Colonic mucosa (tissue), 4 donors: ENCODE measurements at regions not wholly inside any gene's neighbourhood (a gene's known extent, or its start where the extent isn't known, plus 50 kb on each side); places are given as distances from the start of the nearest gene placed in this dataset.

Experiments used
- DNase-seq: peaks from one replicate; pipeline ENCODE4 v3.0.0-alpha.2; 2020
- H3K27ac ChIP-seq: fragments of 200-600 bp; one replicate; pipeline ENCODE4 v1.8.0; 2021
- H3K27me3 ChIP-seq: fragments of 200-600 bp; one replicate; pipeline ENCODE4 v1.8.0; 2021
- H3K36me3 ChIP-seq: fragments of 200-600 bp; one replicate; pipeline ENCODE4 v1.8.0; 2021
- H3K4me1 ChIP-seq: fragments of 200-600 bp; one replicate; pipeline ENCODE4 v1.8.0; 2021; ENCODE audit warnings: mild to moderate bottlenecking
- H3K4me3 ChIP-seq: fragments of 200-600 bp; one replicate; pipeline ENCODE4 v1.8.0; 2021
- H3K9ac ChIP-seq, 2 donors: one replicate each; pipeline ENCODE4 v1.7.0; 2013; ENCODE audit warnings: control low read depth in 2 of 2, low read depth in 2 of 2, low read length in 2 of 2
- H3K9me3 ChIP-seq: fragments of 200-600 bp; one replicate; pipeline ENCODE4 v1.8.0; 2021
- intact Hi-C: fragments of 100-400 bp; cut with DNase I; formaldehyde crosslinking; loops from one replicate; pipeline ENCODE4 v1.14.1; 2022
- TF ChIP-seq, protein P1 (sequence below): fragments of 200-600 bp; IDR thresholded peaks from one replicate; pipeline ENCODE4 v1.8.0; 2022; ENCODE audit warnings: antibody characterized with exemption, mild to moderate bottlenecking
- donor health status: healthy.
- donor health status: DM: no; HTN: no; CAD: no.
- donor health status: DM: no; HTN: no; CAD: no.

DNA sequence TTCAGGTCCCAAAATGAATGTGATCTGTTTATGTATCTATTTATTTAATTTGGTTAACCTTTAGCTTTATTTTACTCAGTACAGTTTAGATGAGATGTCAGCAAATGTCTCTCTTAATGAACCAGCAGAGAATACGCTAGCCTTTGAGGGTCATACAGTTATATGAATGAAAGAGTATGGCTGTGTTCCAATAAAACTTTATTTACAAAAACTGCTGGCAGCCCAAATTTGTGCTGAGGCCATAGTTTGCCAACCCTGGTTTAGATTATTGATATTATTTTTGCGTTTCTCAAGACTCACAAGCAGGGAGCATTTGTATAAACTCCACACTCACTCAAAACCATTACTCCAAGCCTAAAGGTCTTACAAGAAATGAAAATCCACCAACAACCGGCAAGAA is 323.4 kb upstream of the NRP1 start:
- DNase-seq = no peak
- Histone ChIP-seq H3K9me3 (no peaks in the 10 kb centered on the region), H3K36me3 (no peaks in the 10 kb centered on the region), H3K27ac (no peak overlapping the region), H3K4me1 (no peaks in the 10 kb centered on the region), H3K4me3 (no peak overlapping the region), H3K9ac (no peak overlapping the region), H3K27me3 (no peaks in the 10 kb centered on the region)
- TF ChIP-seq, protein P1, sequence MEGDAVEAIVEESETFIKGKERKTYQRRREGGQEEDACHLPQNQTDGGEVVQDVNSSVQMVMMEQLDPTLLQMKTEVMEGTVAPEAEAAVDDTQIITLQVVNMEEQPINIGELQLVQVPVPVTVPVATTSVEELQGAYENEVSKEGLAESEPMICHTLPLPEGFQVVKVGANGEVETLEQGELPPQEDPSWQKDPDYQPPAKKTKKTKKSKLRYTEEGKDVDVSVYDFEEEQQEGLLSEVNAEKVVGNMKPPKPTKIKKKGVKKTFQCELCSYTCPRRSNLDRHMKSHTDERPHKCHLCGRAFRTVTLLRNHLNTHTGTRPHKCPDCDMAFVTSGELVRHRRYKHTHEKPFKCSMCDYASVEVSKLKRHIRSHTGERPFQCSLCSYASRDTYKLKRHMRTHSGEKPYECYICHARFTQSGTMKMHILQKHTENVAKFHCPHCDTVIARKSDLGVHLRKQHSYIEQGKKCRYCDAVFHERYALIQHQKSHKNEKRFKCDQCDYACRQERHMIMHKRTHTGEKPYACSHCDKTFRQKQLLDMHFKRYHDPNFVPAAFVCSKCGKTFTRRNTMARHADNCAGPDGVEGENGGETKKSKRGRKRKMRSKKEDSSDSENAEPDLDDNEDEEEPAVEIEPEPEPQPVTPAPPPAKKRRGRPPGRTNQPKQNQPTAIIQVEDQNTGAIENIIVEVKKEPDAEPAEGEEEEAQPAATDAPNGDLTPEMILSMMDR = no peak
- intact Hi-C loops = no loop called here

DNA sequence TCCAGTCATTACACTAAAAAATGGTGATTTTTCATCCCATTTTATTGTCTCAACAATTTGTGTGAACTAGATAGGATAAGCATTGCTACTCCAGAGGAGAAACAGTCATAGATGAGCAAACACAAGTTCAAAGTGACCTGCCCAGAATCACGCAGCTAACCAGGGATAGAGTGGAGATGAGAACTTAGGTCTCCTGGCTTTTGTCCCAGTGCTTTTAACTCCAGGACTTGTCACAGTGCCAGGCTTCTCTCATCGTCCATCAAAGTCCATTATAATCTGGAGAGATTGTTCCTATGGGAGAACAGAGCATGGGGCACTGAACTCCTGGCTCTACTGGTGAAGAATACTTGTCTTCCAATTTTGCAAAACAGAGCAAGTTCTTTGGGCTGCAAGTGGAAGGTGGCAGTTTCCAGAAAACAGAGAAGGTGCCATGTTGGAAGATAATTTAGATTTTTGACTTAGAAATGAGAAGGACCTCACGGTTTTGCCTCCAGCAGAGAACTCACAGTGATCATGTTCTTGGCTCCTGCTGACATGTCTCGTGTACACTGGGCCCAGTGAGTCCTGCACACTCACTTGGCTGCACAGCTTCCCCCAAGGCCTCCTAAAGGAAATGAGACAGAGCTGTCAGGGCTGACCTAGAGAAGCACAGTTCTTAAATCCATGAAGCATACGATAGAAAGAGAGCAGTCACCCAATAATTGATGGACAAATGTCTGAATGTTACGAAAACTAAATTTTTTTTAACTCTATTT is 322.9 kb upstream of the NRP1 start:
- Histone ChIP-seq H3K27ac (no peak overlapping the region), H3K9ac (no peak overlapping the region), H3K27me3 (no peaks in the 10 kb centered on the region), H3K36me3 (no peaks in the 10 kb centered on the region), H3K4me1 (no peaks in the 10 kb centered on the region), H3K9me3 (no peaks in the 10 kb centered on the region), H3K4me3 (no peak overlapping the region)
- TF ChIP-seq, protein P1 = no peak
- intact Hi-C loops = no loop called here
- DNase-seq = no peak

DNA sequence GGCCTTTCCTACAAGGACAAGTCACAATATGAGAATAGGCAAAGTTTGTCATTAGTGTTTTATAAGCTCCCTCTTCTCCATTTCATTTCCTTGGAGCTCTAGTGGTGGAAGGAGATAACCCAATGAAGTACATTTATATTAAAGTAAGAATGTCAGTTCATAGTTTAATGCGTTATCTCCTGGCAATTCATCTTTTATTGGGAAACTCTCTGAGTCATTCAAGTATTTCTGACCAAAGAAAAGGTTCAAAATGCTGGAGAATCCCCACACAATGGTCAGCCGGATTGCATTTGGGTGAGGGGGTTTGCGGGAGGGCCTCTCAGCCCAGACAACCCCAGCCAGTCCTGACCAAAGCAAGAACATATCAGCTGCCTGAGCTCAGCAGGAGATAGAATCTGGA is 321.5 kb upstream of the NRP1 start:
- no peak for DNase-seq
- TF ChIP-seq, protein P1 = no peak
- H3K27me3 ChIP-seq = no peaks in the 10 kb centered on the region
- no peaks in the 10 kb centered on the region for H3K4me1 ChIP-seq
- no peak overlapping the region for H3K9ac ChIP-seq
- no peaks in the 10 kb centered on the region for H3K9me3 ChIP-seq
- no peaks in the 10 kb centered on the region for H3K36me3 ChIP-seq
- no peak overlapping the region for H3K27ac ChIP-seq
- no peak overlapping the region for H3K4me3 ChIP-seq
- intact Hi-C loops = no loop called here

DNA sequence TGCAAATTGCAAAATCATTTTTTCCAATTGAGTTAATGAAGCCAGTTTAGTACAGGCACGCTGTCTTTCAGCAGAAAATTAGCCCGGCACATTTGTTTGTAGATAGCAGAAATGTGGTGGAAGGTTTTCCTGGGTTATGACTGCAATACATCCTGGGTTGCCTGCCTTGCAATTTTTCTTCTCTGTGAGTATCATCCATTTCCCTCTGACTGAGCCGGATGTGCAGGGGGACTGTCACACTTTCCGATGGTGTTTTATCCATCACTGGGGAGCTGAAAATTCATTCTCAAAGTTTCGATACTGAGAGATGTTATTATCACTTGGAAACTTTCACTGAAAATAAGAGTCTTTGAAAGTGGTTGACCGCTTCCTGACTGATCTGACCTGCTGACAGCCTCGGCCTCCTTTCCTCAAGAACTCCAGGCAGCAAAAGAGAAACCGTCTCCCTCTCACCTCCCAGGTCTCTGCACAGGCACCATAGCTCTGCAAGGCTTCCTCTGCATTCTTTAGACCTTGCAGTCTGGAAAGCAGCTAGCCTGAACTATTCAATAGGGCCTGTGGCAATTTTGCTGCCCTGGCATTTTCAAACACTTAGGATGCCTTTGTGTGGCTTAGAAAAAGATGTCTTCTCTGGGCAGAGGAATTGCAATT is 320.8 kb upstream of the NRP1 start:
- Histone ChIP-seq H3K36me3 (no peaks in the 10 kb centered on the region), H3K27ac (no peak overlapping the region), H3K9ac (no peak overlapping the region), H3K27me3 (no peaks in the 10 kb centered on the region), H3K9me3 (no peaks in the 10 kb centered on the region), H3K4me3 (no peak overlapping the region), H3K4me1 (no peaks in the 10 kb centered on the region)
- TF ChIP-seq, protein P1 = no peak
- intact Hi-C loops = no loop called here
- DNase-seq = no peak

DNA sequence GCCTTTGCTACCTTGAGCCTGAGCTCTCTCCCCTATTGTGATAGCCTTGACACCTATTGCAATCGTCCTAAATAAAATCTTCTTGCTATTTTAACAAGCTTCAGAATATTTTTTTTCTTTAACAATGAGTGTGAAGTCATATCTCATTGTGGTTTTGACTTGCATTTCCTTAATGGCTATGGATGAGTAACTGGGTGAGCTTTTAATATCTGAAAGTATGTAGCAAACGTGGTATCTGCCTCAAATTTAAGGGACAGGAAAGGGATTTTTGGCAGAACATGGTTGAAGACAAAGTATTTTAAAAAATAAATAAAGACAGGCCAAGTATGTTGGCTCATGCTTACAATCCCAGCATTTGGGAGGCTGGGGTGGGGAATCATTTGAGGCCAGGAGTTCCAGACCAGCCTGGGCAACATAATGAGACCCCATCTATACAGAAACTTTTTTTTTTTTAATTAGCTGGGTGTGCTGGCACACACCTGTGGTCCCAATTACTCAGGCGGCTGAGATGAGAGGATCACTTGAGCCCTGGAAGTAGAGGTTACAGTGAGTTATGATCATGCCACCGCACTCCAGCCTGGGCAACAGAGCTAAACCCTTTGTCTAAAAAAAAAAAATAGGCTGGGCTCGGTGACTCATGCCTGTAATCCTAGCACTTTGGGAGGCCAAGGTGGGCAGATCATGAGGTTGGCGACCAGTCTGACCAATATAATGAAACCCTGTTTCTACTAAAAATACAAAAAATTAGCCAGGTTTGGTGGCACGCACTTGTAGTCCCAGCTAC is 319.3 kb upstream of the NRP1 start:
- H3K9me3 ChIP-seq = no peaks in the 10 kb centered on the region
- no peaks in the 10 kb centered on the region for H3K36me3 ChIP-seq
- intact Hi-C loops = no loop called here
- H3K4me3 ChIP-seq = no peak overlapping the region
- no peak for DNase-seq
- no peak overlapping the region for H3K9ac ChIP-seq
- no peaks in the 10 kb centered on the region for H3K27me3 ChIP-seq
- TF ChIP-seq, protein P1 = no peak
- no peak overlapping the region for H3K27ac ChIP-seq
- H3K4me1 ChIP-seq = no peaks in the 10 kb centered on the region
